Gastrocnemius medialis (tissue), 4 donors: ENCODE measurements at regions not wholly inside any gene's neighbourhood (a gene's known extent, or its start where the extent isn't known, plus 50 kb on each side); places are given as distances from the start of the nearest gene placed in this dataset.

ENCODE experiments used
- CTCF ChIP-seq, 5 experiments: fragments of 450-650 bp in 3 of 5; fragments of 200-600 bp in 2 of 5; sonication (generic) in 2 of 5; IDR thresholded peaks in 4 of 5; conservative IDR thresholded peaks in 1 of 5; 1 replicate in 4 of 5; 2 replicates in 1 of 5; pipeline ENCODE4 v1.5.1; 2016 to 2019; ENCODE audit warnings: antibody characterized with exemption in 5 of 5, mild to moderate bottlenecking in 3 of 5, moderate library complexity in 3 of 5
- POLR2A ChIP-seq, 2 donors: fragments of 450-650 bp; IDR thresholded peaks; one replicate each; pipeline ENCODE4 v1.6.1; 2017; ENCODE audit warnings: antibody characterized with exemption in 2 of 2, mild to moderate bottlenecking in 2 of 2, moderate library complexity in 2 of 2

GRCh38 chr1:208551024-208551423, 306.8 kb upstream of the PLXNA2 start:
- TF ChIP-seq CTCF (IDR thresholded peaks at IDR 0.05 in 4 of 5, conservative IDR thresholded peaks at IDR 0.05 in 1 of 5) (no peak), POLR2A (IDR thresholded peaks at IDR 0.05) (no peak)
